Neural progenitor cell (in vitro differentiated cells): ENCODE measurements at regions not wholly inside any gene's neighbourhood (a gene's known extent, or its start where the extent isn't known, plus 50 kb on each side); places are given as distances from the start of the nearest gene placed in this dataset.

Experiments
- CTCF ChIP-seq: fragments of 200-600 bp; sonication (generic); IDR thresholded peaks from 2 replicates; pipeline ENCODE4 v1.5.1; 2017; ENCODE audit warnings: antibody characterized with exemption, mild to moderate bottlenecking
- EZH2 ChIP-seq: fragments of 200-600 bp; sonication (generic); IDR thresholded peaks from 2 replicates; pipeline ENCODE4 v1.6.1; 2017; ENCODE audit warnings: antibody characterized with exemption, mild to moderate bottlenecking, moderate library complexity
- EZH2phosphoT487 ChIP-seq: fragments of 200-600 bp; sonication (generic); IDR thresholded peaks from 2 replicates; pipeline ENCODE4 v1.6.1; 2017; ENCODE audit warnings: antibody characterized with exemption

GRCh38 chr15:47334805-47335535 lies 382.3 kb upstream of the SEMA6D start:
- TF ChIP-seq EZH2 (no peak), EZH2phosphoT487 (no peak), CTCF (no peak)
